Thymus (tissue), 11 donors: ENCODE measurements at regions not wholly inside any gene's neighbourhood (a gene's known extent, or its start where the extent isn't known, plus 50 kb on each side); places are given as distances from the start of the nearest gene placed in this dataset.
"Not testable (repeated sequence)": the region's sequence is repeated elsewhere in the genome, so short reads cannot be mapped to it uniquely, and the experiment has no call there.

ENCODE experiments used
- DNase-seq, 9 donors: peaks; one replicate each; pipeline ENCODE4 v3.0.0-alpha.2; 2013; ENCODE audit warnings: low spot score in 9 of 9, low read depth in 6 of 9, missing footprints in 1 of 9
- H3K27ac ChIP-seq, 2 donors: one replicate each; pipeline ENCODE4 v1.5.1; 2013; ENCODE audit warnings: control low read depth in 1 of 2, low read depth in 1 of 2, low read length in 1 of 2, mild to moderate bottlenecking in 1 of 2, moderate library complexity in 1 of 2
- H3K27me3 ChIP-seq, 2 donors: one replicate each; pipeline ENCODE4 v1.5.1; 2013; ENCODE audit warnings: low read length in 1 of 2; ENCODE audit not compliant: control insufficient read depth in 2 of 2, insufficient read depth in 1 of 2
- H3K36me3 ChIP-seq, 2 donors: one replicate each; pipeline ENCODE4 v1.5.1; 2013; ENCODE audit warnings: low read length in 1 of 2, mild to moderate bottlenecking in 1 of 2, moderate library complexity in 1 of 2; ENCODE audit not compliant: control insufficient read depth in 2 of 2, insufficient read depth in 2 of 2
- H3K4me1 ChIP-seq, 2 donors: one replicate each; pipeline ENCODE4 v1.5.1; 2013; ENCODE audit warnings: low read length in 2 of 2; ENCODE audit not compliant: control insufficient read depth in 2 of 2, insufficient read depth in 2 of 2
- H3K4me3 ChIP-seq, 2 donors: one replicate each; pipeline ENCODE4 v1.5.1; 2013; ENCODE audit warnings: low read length in 2 of 2, control low read depth in 1 of 2, mild to moderate bottlenecking in 1 of 2
- H3K9me3 ChIP-seq, 2 donors: one replicate each; pipeline ENCODE4 v1.5.1; 2013; ENCODE audit warnings: low read length in 1 of 2, mild to moderate bottlenecking in 1 of 2; ENCODE audit not compliant: control insufficient read depth in 2 of 2, insufficient read depth in 1 of 2
- WGBS: extraction: QIAGEN DNeasy Blood & Tissue Kit; methylation state at CpG from one replicate; pipeline ENCODE4 v1.1.7; 2013; 5-methylcytosine and 5-hydroxymethylcytosine counted together
- donor health status: healthy.

GRCh38 chr18:46179306-46179705 lies 75.1 kb downstream of the HAUS1 start:
- H3K36me3 ChIP-seq: peaks cover 0 to 6% of the 10 kb centered on the region in 2 donors
- H3K4me1 ChIP-seq: peaks cover 3 to 5% of the 10 kb centered on the region in 2 donors
- no peaks in the 10 kb centered on the region for H3K27me3 ChIP-seq
- H3K9me3 ChIP-seq: no peaks in the 10 kb centered on the region
- 96% methylated on average over 5 of the region's 5 CpGs for WGBS
- no peak for DNase-seq
- H3K4me3 ChIP-seq: no peak overlapping the region
- no peak overlapping the region for H3K27ac ChIP-seq

DNA sequence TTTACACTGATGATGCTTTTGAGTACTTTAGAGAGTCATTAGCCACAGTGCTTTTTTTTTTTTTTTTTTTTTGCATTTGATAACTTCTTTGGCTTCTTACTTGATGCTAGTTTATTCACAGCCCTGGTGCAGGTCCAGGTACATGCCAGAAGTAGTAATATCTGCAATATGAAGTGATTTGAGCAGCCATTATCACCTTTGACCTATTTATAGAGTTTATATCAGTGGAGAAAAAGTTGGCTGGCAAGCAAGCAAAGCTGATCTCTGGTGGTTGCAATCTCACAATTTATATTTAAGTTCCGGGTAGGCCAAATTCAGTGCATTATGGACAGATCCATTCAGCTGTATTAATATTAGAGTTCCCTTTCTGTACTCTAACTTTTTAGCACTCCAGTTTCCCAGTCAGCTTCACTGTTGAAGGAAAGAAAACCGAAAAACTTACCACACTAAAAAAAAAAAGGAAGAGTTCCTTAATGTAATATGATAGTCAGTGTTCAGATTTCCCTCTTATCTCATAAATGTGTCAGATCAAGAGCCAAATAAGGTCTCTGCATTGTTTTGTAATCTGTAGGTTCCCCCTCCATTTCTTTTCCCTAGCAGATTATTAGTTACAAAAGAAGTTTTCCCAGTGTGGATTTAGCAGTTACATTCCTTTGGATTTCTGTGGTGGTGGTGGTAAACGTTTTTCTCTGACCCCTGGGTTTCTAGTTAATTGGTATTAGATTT lies 78.6 kb downstream of the HAUS1 start:
- WGBS: 66% methylated on average over 3 of the region's 3 CpGs
- Histone ChIP-seq H3K36me3 (peaks cover 0 to 5% of the 10 kb centered on the region in 2 donors), H3K4me1 (peaks cover 0 to 2% of the 10 kb centered on the region in 2 donors), H3K4me3 (no peak overlapping the region), H3K27ac (no peak overlapping the region), H3K9me3 (no peaks in the 10 kb centered on the region), H3K27me3 (no peaks in the 10 kb centered on the region)
- DNase-seq: no peak

- not testable (repeated sequence) for H3K4me3 ChIP-seq, H3K27me3 ChIP-seq, H3K27ac ChIP-seq, DNase-seq, H3K36me3 ChIP-seq, H3K9me3 ChIP-seq, H3K4me1 ChIP-seq
- 94% methylated on average over 9 of the region's 9 CpGs for WGBS
Observed at GRCh38 chr18:46184296-46184695, 80.1 kb downstream of the HAUS1 start.

GRCh38 chr18:46184727-46185126 lies 80.5 kb downstream of the HAUS1 start:
- 76% methylated on average over 1 of the region's 1 CpG for WGBS
- no peak overlapping the region for H3K27ac ChIP-seq
- H3K9me3 ChIP-seq: no peaks in the 10 kb centered on the region
- H3K4me1 ChIP-seq: no peaks in the 10 kb centered on the region
- no peaks in the 10 kb centered on the region for H3K27me3 ChIP-seq
- H3K4me3 ChIP-seq: no peak overlapping the region
- H3K36me3 ChIP-seq: no peaks in the 10 kb centered on the region
- DNase-seq: no peak

- Histone ChIP-seq H3K9me3 (no peaks in the 10 kb centered on the region), H3K27ac (no peak overlapping the region), H3K27me3 (no peaks in the 10 kb centered on the region), H3K4me3 (no peak overlapping the region), H3K36me3 (no peaks in the 10 kb centered on the region), H3K4me1 (no peaks in the 10 kb centered on the region)
- DNase-seq: no peak
- over 99% methylated on average over 2 of the region's 2 CpGs for WGBS
Observed at GRCh38 chr18:46190667-46191066, 86.5 kb downstream of the HAUS1 start.

DNA sequence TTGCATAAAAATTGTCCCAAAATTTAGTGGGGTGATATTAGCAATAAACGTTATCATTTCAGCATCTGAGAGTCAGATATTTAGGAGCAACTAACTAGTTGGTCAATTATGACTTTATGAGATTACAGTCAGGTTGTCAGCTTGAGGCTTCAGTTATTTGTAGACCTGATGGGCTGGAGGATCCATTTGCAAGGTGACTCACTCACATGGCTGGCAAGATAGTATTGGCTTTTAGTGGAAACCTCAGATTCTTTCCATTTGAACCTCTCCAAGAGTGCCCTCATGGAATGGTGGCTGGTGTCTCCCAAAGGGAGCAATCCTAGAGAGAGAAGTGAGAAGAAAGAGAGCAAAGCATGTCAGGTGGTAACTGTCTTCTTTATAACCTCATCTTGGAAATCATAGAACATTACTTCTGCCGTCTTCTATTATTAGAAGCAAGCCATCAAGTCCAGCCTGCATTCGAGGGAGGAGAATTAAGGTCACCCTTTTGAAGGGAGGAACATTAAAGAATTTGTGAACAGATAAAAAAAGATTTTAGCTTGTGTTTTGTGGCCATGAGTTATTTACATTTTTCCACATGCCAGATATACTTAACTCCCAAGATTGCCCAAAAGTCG lies 92.5 kb downstream of the HAUS1 start:
- no peaks in the 10 kb centered on the region for H3K27me3 ChIP-seq
- DNase-seq: no peak
- no peak overlapping the region for H3K4me3 ChIP-seq
- peaks cover 0 to 3% of the 10 kb centered on the region in 2 donors for H3K4me1 ChIP-seq
- no peak overlapping the region for H3K27ac ChIP-seq
- H3K36me3 ChIP-seq: peaks cover 5 to 9% of the 10 kb centered on the region in 2 donors
- WGBS: 97% methylated on average over 4 of the region's 4 CpGs
- H3K9me3 ChIP-seq: no peaks in the 10 kb centered on the region

GRCh38 chr18:46199515-46200147 lies 95.4 kb downstream of the HAUS1 start:
- 84% methylated on average over 8 of the region's 8 CpGs for WGBS
- Histone ChIP-seq H3K9me3 (no peaks in the 10 kb centered on the region), H3K4me1 (peaks cover 0 to 7% of the 10 kb centered on the region in 2 donors), H3K4me3 (no peak overlapping the region), H3K36me3 (peaks cover 5 to 9% of the 10 kb centered on the region in 2 donors), H3K27me3 (no peaks in the 10 kb centered on the region), H3K27ac (no peak overlapping the region)
- DNase-seq: no peak

DNA sequence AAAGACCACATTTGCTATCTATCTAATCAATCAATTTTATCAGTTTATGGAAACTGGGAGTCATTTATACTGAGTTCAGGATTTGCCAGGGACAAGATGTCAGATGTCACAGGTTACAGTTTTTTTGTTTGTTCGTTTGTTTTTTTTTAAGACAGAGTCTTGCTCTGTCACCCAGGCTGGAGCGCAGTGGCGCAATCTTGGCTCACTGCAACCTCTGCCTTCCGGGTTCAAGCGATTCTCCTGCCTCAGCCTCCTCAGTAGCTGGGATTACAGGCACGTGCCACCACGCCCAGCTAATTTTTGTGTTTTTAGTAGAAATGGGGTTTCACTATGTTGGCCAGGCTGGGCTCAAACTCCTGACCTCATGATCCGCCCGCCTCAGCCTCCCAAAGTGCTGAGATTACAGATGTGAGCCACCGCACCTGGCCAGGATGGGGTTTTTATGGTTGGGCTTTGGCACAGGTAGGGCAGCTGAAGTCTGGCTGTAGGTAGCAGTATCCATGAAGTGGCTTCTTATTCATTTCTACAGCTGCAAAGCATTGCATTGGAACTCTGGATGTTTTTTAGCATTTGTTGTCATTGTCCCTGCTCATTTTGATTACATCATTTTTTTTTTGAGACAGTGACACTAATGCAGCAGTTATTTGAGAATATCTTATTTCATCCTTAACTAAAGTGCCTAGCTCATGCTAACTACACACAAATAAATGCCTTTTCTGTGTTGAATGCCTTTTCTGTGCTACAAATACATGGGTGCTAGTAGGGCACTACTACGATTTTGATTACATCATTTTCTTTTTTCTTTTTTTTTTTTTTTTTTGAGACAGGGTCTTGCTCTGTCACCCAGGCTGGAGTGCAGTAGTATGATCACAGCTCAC lies 96.2 kb downstream of the HAUS1 start:
- not testable (repeated sequence) for H3K9me3 ChIP-seq, H3K4me3 ChIP-seq, H3K27me3 ChIP-seq, H3K36me3 ChIP-seq, H3K27ac ChIP-seq, DNase-seq
- peaks cover 3 to 10% of the 10 kb centered on the region in 2 donors for H3K4me1 ChIP-seq
- 92% methylated on average over 11 of the region's 11 CpGs for WGBS
